IMR-90 (cell line): ENCODE measurements at regions not wholly inside any gene's neighbourhood (a gene's known extent, or its start where the extent isn't known, plus 50 kb on each side); places are given as distances from the start of the nearest gene placed in this dataset.

Experiments
- ATAC-seq: fragments of 200-7000 bp; cut with Tn5 transposase; 2 replicates; pipeline ENCODE4 v1.9.1; 2020; ENCODE audit warnings: low read depth, mild to moderate bottlenecking, moderate library complexity
- BruUV-seq: library from RNA; stranded (reverse); fragments of 400-500 nt; replicated peaks from 2 replicates; lab custom pipeline; 2021; lab: Mats Ljungman, UMichigan
- CTCF ChIA-PET: fragments of 300-600 bp; formaldehyde crosslinking; extraction: SDS; loops from one replicate; lab custom pipeline; 2021; ENCODE audit warnings: antibody characterized with exemption; lab: Yijun Ruan, JAX
- POLR2A ChIA-PET: fragments of 300-600 bp; sonication (Branson Sonifier 250); formaldehyde crosslinking; loops from one replicate; lab custom pipeline; 2022; ENCODE audit warnings: antibody characterized with exemption; ENCODE audit not compliant: unreplicated experiment; lab: Charles Lee
- DNase-seq: peaks from one replicate; pipeline ENCODE4 v3.0.0; 2013
- H2AFZ ChIP-seq: replicated peaks from 2 replicates; pipeline ENCODE3; 2013; ENCODE audit warnings: low read length, mild to moderate bottlenecking; ENCODE audit not compliant: poor library complexity
- H2AK5ac ChIP-seq: 2 replicates; pipeline ENCODE4 v1.6.1; 2013; ENCODE audit warnings: low read depth, low read length, inconsistent platforms
- H2AK9ac ChIP-seq: replicated peaks from 2 replicates; pipeline ENCODE3; 2013; ENCODE audit warnings: mild to moderate bottlenecking, low read depth, low read length, moderate library complexity; ENCODE audit not compliant: poor library complexity
- H2BK120ac ChIP-seq: 2 replicates; pipeline ENCODE4 v1.6.1; 2013; ENCODE audit warnings: low read depth, low read length, inconsistent platforms
- H2BK15ac ChIP-seq: 3 replicates; pipeline ENCODE4 v1.6.1; 2013; ENCODE audit warnings: low read depth, low read length, inconsistent platforms
- H2BK20ac ChIP-seq: 2 replicates; pipeline ENCODE4 v1.6.1; 2013; ENCODE audit warnings: low read depth, mild to moderate bottlenecking, inconsistent platforms, low read length, moderate library complexity
- H2BK5ac ChIP-seq: 2 replicates; pipeline ENCODE4 v1.6.1; 2013; ENCODE audit warnings: mild to moderate bottlenecking, low read depth, low read length, inconsistent platforms; ENCODE audit not compliant: poor library complexity, severe bottlenecking
- H3K14ac ChIP-seq: replicated peaks from 2 replicates; pipeline ENCODE4 v1.6.1; 2013; ENCODE audit warnings: low read depth, low read length, inconsistent platforms
- H3K18ac ChIP-seq: 2 replicates; pipeline ENCODE4 v1.6.1; 2013; ENCODE audit warnings: low read depth, low read length, control low read depth
- H3K23ac ChIP-seq: 2 replicates; pipeline ENCODE4 v1.6.1; 2013; ENCODE audit warnings: low read depth, low read length, inconsistent platforms
- H3K27ac ChIP-seq: 2 replicates; pipeline ENCODE4 v1.5.1; 2013; ENCODE audit warnings: mild to moderate bottlenecking, control low read depth, low read length; ENCODE audit not compliant: insufficient read depth
- H3K27me3 ChIP-seq: 2 replicates; pipeline ENCODE4 v1.6.1; 2013; ENCODE audit warnings: low read length; ENCODE audit not compliant: control insufficient read depth, insufficient read depth
- H3K36me3 ChIP-seq: 2 replicates; pipeline ENCODE4 v1.6.1; 2013; ENCODE audit warnings: low read length, mixed read lengths; ENCODE audit not compliant: control insufficient read depth, insufficient read depth
- H3K4ac ChIP-seq: 2 replicates; pipeline ENCODE4 v1.6.1; 2013; ENCODE audit warnings: low read depth, low read length, inconsistent platforms
- H3K4me1 ChIP-seq: 2 replicates; pipeline ENCODE4 v1.6.1; 2013; ENCODE audit warnings: low read length, mixed read lengths; ENCODE audit not compliant: control insufficient read depth, insufficient read depth
- H3K4me2 ChIP-seq: 2 replicates; pipeline ENCODE4 v1.6.1; 2013; ENCODE audit warnings: low read depth, mild to moderate bottlenecking, control low read depth, low read length, moderate library complexity
- H3K4me3 ChIP-seq: 2 replicates; pipeline ENCODE4 v1.5.1; 2013; ENCODE audit warnings: low read depth, mild to moderate bottlenecking, control low read depth, low read length, moderate library complexity; ENCODE audit not compliant: insufficient read depth
- H3K56ac ChIP-seq: 2 replicates; pipeline ENCODE4 v1.6.1; 2013; ENCODE audit warnings: low read length, inconsistent platforms; ENCODE audit not compliant: insufficient read depth; ENCODE audit errors: extremely low read depth
- H3K79me1 ChIP-seq, 2 experiments: 2 replicates each; pipeline ENCODE4 v1.6.1; 2013; ENCODE audit warnings: low read length in 2 of 2, inconsistent platforms in 1 of 2, low read depth in 1 of 2
- H3K9ac ChIP-seq: 2 replicates; pipeline ENCODE4 v1.6.1; 2013; ENCODE audit warnings: low read depth, low read length, control low read depth
- H3K9me1 ChIP-seq: 2 replicates; pipeline ENCODE4 v1.6.1; 2013; ENCODE audit warnings: low read length, inconsistent platforms; ENCODE audit not compliant: insufficient read depth
- H3K9me3 ChIP-seq: 2 replicates; pipeline ENCODE4 v1.6.1; 2013; ENCODE audit warnings: low read length; ENCODE audit not compliant: control insufficient read depth, insufficient read depth
- H4K20me1 ChIP-seq: 2 replicates; pipeline ENCODE4 v1.6.1; 2013; ENCODE audit warnings: low read length, inconsistent platforms; ENCODE audit not compliant: insufficient read depth
- H4K5ac ChIP-seq: 2 replicates; pipeline ENCODE4 v1.6.1; 2013; ENCODE audit warnings: mild to moderate bottlenecking, low read depth, low read length, control low read depth
- H4K8ac ChIP-seq, 2 experiments: 2 replicates each; pipeline ENCODE4 v1.6.1; 2013; ENCODE audit warnings: low read depth in 2 of 2, low read length in 2 of 2, control low read depth in 1 of 2, inconsistent platforms in 1 of 2
- H4K91ac ChIP-seq: 2 replicates; pipeline ENCODE4 v1.6.1; 2013; ENCODE audit warnings: low read depth, low read length, inconsistent platforms; ENCODE audit not compliant: insufficient read depth
- CEBPB ChIP-seq: IDR thresholded peaks from 2 replicates; pipeline ENCODE4 v1.6.1; 2012; ENCODE audit warnings: low read depth, low read length, improper control_type of control experiment
- MAZ ChIP-seq: IDR thresholded peaks from 2 replicates; pipeline ENCODE4 v1.6.1; 2012; ENCODE audit warnings: low read depth, mild to moderate bottlenecking, low read length, improper control_type of control experiment, moderate library complexity, borderline replicate concordance
- RAD21 ChIP-seq: IDR thresholded peaks from 2 replicates; pipeline ENCODE4 v1.6.1; 2012; ENCODE audit warnings: low read length, improper control_type of control experiment
- SMC3 ChIP-seq: fragments of 150-350 bp; IDR thresholded peaks from 2 replicates; pipeline ENCODE4 v1.6.1; 2016; ENCODE audit warnings: low read depth, mild to moderate bottlenecking, antibody characterized with exemption, low read length, moderate library complexity
- WGBS, 2 experiments: methylation state at CpG; one replicate each; pipeline versions ENCODE4 v1.1.5 to v1.1.7; 2013; ENCODE audit warnings: missing lambda C conversion rate in 2 of 2; ENCODE audit not compliant: insufficient read length in 1 of 2; ENCODE audit errors: extremely low coverage in 2 of 2; 5-methylcytosine and 5-hydroxymethylcytosine counted together
- dilution Hi-C: fragments of 300-500 bp; cut with HindIII; formaldehyde crosslinking; loops from one replicate; pipeline ENCODE4 v1.14.3; 2018; ENCODE audit warnings: low sequenced_read_pairs; ENCODE audit not compliant: unreplicated experiment
- in situ Hi-C: fragments of 300-500 bp; cut with MboI; formaldehyde crosslinking; loops from 3 replicates; pipeline ENCODE4 v1.14.3; 2019; ENCODE audit warnings: low sequenced_read_pairs, inconsistent platforms, mixed read lengths
- intact Hi-C: fragments of 100-400 bp; cut with micrococcal nuclease; formaldehyde crosslinking; loops from 2 replicates; pipeline ENCODE4 v1.10.0; 2022
- TF ChIP-seq, protein P1 (sequence below): conservative IDR thresholded peaks from 2 replicates; pipeline ENCODE4 v1.5.1; 2012; ENCODE audit warnings: mild to moderate bottlenecking, low read depth, low read length, improper control_type of control experiment

DNA sequence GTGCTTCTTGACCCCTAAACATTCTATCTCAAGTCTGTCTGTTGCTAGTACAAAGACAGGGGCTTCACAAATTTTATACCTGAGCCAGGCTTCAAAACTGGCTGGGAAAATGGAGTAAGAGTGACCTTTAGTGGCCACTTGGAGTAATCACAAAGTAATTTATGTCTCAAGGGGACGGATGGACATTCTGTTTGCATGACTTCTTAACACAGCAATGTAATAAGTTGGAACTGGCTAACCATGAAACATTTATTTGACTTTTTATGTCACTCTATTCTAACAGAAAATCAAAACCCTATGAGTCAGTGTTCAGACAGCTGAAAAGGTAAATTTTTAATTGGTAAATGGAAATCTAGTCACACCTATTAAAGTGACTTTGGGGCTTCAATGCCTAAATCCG lies 600.6 kb downstream of the ANKRD50 start:
- Histone ChIP-seq H3K27ac (no peak overlapping the region), H2BK120ac (peak overlapping the region; percentile 87), H3K9me3 (no peaks in the 10 kb centered on the region), H4K5ac (no peak overlapping the region), H4K8ac (peak overlapping the region in 1 of 2 experiments; percentile 79; a peak in 1 of 4 replicates), H3K14ac (0 out of 2 replicates have a peak overlapping the region, but pooled peaks have one; percentile 27), H3K4me2 (no peak overlapping the region), H3K18ac (peak overlapping the region; percentile 62; the same call in 1 of the 2 replicates), H3K36me3 (no peaks in the 10 kb centered on the region), H2BK5ac (peak overlapping the region; percentile 6), H2BK20ac (peak overlapping the region; percentile 97; the same call in 1 of the 2 replicates), H4K20me1 (no peaks in the 10 kb centered on the region), H3K4me3 (no peak overlapping the region), H2BK15ac (peak overlapping the region; percentile 98; the same call in 2 of the 3 replicates), H2AK5ac (peak overlapping the region; percentile 89; the same call in 1 of the 2 replicates), H3K9me1 (no peaks in the 10 kb centered on the region), H3K4ac (peak overlapping the region; percentile 58; the same call in 1 of the 2 replicates), H3K23ac (no peak overlapping the region), H3K9ac (no peak overlapping the region), H2AFZ (no peak overlapping the region), H2AK9ac (no peak overlapping the region), H3K4me1 (no peaks in the 10 kb centered on the region; the same call in 1 of the 2 replicates), H3K27me3 (no peaks in the 10 kb centered on the region), H3K56ac (no peak overlapping the region; the same call in 1 of the 2 replicates), H4K91ac (no peak overlapping the region), H3K79me1 (no peaks in the 10 kb centered on the region)
- intact Hi-C loops (loop anchor here (1.0 to 10.0 kb wide), 9 partner anchors 151 to 1177 kb away; no protein-coding TSS in a partner anchor), dilution Hi-C loops (no loop called here), in situ Hi-C loops (no loop called here)
- CTCF ChIA-PET, result interaction anchor here (2.2 kb wide), 1 partner anchor 985 kb away, joined by 5 read pairs; no protein-coding TSS in a partner anchor
- POLR2A ChIA-PET, result no interaction called here
- no TSS peak for BruUV-seq
- DNase-seq, result peak; percentile 87
- no CpG with 5 or more reads among the region's 2 CpGs for WGBS, 2 experiments
- TF ChIP-seq RAD21, result peak; percentile 92
- TF ChIP-seq SMC3, result peak; percentile 91
- no peak for TF ChIP-seq MAZ
- TF ChIP-seq, protein P1, sequence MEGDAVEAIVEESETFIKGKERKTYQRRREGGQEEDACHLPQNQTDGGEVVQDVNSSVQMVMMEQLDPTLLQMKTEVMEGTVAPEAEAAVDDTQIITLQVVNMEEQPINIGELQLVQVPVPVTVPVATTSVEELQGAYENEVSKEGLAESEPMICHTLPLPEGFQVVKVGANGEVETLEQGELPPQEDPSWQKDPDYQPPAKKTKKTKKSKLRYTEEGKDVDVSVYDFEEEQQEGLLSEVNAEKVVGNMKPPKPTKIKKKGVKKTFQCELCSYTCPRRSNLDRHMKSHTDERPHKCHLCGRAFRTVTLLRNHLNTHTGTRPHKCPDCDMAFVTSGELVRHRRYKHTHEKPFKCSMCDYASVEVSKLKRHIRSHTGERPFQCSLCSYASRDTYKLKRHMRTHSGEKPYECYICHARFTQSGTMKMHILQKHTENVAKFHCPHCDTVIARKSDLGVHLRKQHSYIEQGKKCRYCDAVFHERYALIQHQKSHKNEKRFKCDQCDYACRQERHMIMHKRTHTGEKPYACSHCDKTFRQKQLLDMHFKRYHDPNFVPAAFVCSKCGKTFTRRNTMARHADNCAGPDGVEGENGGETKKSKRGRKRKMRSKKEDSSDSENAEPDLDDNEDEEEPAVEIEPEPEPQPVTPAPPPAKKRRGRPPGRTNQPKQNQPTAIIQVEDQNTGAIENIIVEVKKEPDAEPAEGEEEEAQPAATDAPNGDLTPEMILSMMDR, result peak; percentile 82
- no peak for TF ChIP-seq CEBPB
- peak; percentile 88 for ATAC-seq
